Astrocyte of the spinal cord (primary cell): ENCODE measurements at regions not wholly inside any gene's neighbourhood (a gene's known extent, or its start where the extent isn't known, plus 50 kb on each side); places are given as distances from the start of the nearest gene placed in this dataset.

Experiments
- DNase-seq: peaks from one replicate; pipeline ENCODE4 v3.0.0; 2011; ENCODE audit warnings: low read depth, low spot score
- H3K4me3 ChIP-seq: 2 replicates; pipeline ENCODE4 v1.5.1; 2011; ENCODE audit warnings: low read depth, mild to moderate bottlenecking, low read length, moderate library complexity
- CTCF ChIP-seq: IDR thresholded peaks from 2 replicates; pipeline ENCODE4 v1.5.1; 2012; ENCODE audit warnings: low read depth, mild to moderate bottlenecking, low read length, inconsistent platforms
- in situ Hi-C: cut with HindIII; loops from 2 replicates; pipeline ENCODE4 v1.10.0; 2017; ENCODE audit warnings: low sequenced_read_pairs

- no peak for TF ChIP-seq CTCF
- H3K4me3 ChIP-seq = no peak overlapping the region
- DNase-seq = no peak
- in situ Hi-C loops = no loop called here
These were observed 400.0 kb downstream of the ETS1 start for GRCh38 chr11:128187377-128187776.

GRCh38 chr11:128184981-128185380, 402.4 kb downstream of the ETS1 start:
- no peak overlapping the region for H3K4me3 ChIP-seq
- no peak for DNase-seq
- TF ChIP-seq CTCF = no peak
- in situ Hi-C loops = no loop called here

GRCh38 chr11:128182844-128183243, 404.5 kb downstream of the ETS1 start:
- no peak for TF ChIP-seq CTCF
- H3K4me3 ChIP-seq = no peak overlapping the region
- no peak for DNase-seq
- in situ Hi-C loops = no loop called here

- TF ChIP-seq CTCF = no peak
- H3K4me3 ChIP-seq = no peak overlapping the region
- in situ Hi-C loops = no loop called here
- DNase-seq = no peak
These were observed 405.4 kb downstream of the ETS1 start for GRCh38 chr11:128181984-128182383.

- no peak for DNase-seq
- TF ChIP-seq CTCF = no peak
- no peak overlapping the region for H3K4me3 ChIP-seq
- in situ Hi-C loops = no loop called here
These were observed 406.3 kb downstream of the ETS1 start for GRCh38 chr11:128181088-128181480.

- in situ Hi-C loops = no loop called here
- TF ChIP-seq CTCF = no peak
- peak; percentile 91 for DNase-seq
- H3K4me3 ChIP-seq = no peak overlapping the region
These were observed 406.8 kb downstream of the ETS1 start for GRCh38 chr11:128180441-128181087.

- no peak overlapping the region for H3K4me3 ChIP-seq
- no peak for DNase-seq
- TF ChIP-seq CTCF = no peak
- in situ Hi-C loops = no loop called here
These were observed 407.8 kb downstream of the ETS1 start for GRCh38 chr11:128179512-128179911.
